ENCODE measurements at regions not wholly inside any gene's neighbourhood (a gene's known extent, or its start where the extent isn't known, plus 50 kb on each side); places are given as distances from the start of the nearest gene placed in this dataset.
"Not testable (repeated sequence)": the region's sequence is repeated elsewhere in the genome, so short reads cannot be mapped to it uniquely, and the experiment has no call there.

GRCh38 chr21:15300131-15300530 lies 235.3 kb upstream of the NRIP1 start:
- DNase-seq (ENCODE audit: low spot score in 2 of 2) (no peak), FAIRE-seq (no peak)

DNA sequence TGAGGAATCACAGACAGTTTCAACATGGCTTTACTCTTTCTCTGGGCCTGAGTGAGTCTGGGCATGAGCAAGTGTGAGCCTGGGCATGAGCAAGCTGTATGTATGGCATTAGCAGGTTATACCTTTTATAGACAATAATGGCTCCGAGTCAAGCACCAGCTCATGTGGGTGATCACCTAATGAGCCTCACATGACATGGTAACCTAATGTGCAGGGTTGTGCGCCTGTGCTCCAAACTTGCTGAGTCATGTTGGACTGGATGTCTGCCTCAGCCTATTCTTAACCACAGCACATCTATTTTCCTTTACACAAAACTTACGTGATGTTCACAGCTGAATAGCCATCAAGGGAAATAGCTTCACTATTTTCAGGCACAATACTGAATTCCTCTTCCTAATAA lies 236.2 kb upstream of the NRIP1 start:
- DNase-seq (ENCODE audit: low spot score in 2 of 2) (no peak), FAIRE-seq (no peak)

GRCh38 chr21:15301736-15302135 lies 236.9 kb upstream of the NRIP1 start:
- no peak for FAIRE-seq
- no peak for DNase-seq (ENCODE audit: low spot score in 2 of 2)

DNA sequence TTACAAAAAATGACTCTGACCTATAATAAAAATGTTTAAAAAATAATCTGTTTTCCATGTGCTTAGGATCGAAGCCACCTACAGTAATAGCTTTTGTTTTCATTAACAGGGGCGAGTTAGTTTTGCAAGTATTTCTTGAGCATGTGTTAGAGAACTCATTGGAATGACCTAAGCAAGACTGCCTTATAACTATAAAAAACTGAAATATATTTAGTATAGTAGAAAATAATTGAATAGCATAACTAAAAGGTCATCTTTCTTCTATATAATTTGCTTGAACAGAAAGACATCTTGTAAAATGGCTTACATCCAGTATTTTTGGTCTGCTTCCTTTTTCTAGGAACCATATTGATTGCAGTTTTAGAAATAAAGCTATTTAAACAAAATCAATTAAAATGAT lies 241.5 kb upstream of the NRIP1 start:
- DNase-seq (ENCODE audit: low spot score in 2 of 2): no peak
- no peak for FAIRE-seq

- DNase-seq (ENCODE audit: low spot score in 2 of 2): no peak
- FAIRE-seq: no peak
Observed at GRCh38 chr21:15308333-15308732, 243.5 kb upstream of the NRIP1 start.

GRCh38 chr21:15309022-15309590 lies 244.3 kb upstream of the NRIP1 start:
- DNase-seq (ENCODE audit: low spot score in 2 of 2) (no peak), FAIRE-seq (no peak)

DNA sequence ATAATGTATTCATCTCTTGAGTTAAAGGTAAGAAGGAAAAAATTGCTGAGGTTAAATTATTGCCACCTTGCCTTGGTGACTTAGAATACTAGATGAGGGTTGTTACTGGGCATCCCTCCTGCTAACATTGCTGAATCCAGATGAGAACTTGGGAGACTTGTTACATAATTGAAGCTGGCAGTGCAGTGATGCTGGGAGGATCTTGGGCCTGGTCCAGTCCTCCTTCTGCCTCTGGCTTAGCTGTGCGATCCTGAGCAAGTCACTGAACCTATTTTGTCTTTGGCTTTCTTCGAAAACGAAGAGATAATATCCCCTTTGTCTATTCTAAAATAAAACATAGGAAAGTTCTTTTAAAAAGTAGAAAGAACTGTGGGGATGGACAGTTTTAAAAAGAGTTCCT lies 244.9 kb upstream of the NRIP1 start:
- FAIRE-seq (no peak), DNase-seq (ENCODE audit: low spot score in 2 of 2) (no peak)

DNA sequence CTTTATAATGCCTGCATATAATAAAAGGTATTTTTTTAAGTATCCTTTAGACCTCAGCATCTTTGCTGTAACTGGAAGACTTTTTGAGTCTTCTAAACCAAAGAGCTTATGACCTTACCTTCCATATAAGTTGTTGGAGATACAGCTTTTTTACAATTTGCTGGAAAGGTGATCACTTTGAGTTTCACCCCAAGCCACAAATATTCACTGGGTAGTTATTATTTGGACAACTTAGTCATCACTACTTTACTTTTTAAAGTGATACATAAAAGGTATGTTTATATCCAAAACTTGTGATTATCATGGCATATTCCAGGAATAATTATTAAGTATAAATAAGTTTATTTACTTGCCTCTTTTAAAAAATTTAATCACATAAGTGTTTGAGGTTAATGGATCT lies 246.7 kb upstream of the NRIP1 start:
- FAIRE-seq (no peak), DNase-seq (ENCODE audit: low spot score in 2 of 2) (no peak)

DNA sequence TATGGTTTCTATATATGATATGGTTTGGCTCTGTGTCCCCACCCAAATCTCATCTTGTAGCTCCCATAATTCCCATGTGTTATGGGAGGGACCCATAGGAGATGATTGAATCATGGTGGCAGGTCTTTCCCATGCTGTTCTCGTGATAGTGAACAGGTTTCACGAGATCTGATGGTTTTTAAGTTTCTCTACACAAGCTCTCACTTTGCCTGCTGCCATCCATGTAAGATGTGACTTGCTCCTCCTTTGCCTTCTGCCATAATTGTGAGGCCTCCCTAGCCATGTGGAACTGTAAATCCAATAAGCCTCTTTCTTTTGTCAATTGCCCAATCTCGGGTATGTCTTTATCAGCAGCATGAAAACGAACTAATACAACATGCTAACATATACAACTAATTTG lies 252.2 kb upstream of the NRIP1 start:
- FAIRE-seq; DNase-seq (ENCODE audit: low spot score in 2 of 2): not testable (repeated sequence)

- no peak for DNase-seq (ENCODE audit: low spot score in 2 of 2)
Observed at GRCh38 chr21:15319727-15320126, 254.9 kb upstream of the NRIP1 start.

GRCh38 chr21:15324542-15324941 lies 259.7 kb upstream of the NRIP1 start:
- DNase-seq (ENCODE audit: low spot score in 2 of 2) (no peak), FAIRE-seq (no peak)

More at GRCh38 chr21:15319727-15320126, 254.9 kb upstream of the NRIP1 start:
- no peak for FAIRE-seq

DNA sequence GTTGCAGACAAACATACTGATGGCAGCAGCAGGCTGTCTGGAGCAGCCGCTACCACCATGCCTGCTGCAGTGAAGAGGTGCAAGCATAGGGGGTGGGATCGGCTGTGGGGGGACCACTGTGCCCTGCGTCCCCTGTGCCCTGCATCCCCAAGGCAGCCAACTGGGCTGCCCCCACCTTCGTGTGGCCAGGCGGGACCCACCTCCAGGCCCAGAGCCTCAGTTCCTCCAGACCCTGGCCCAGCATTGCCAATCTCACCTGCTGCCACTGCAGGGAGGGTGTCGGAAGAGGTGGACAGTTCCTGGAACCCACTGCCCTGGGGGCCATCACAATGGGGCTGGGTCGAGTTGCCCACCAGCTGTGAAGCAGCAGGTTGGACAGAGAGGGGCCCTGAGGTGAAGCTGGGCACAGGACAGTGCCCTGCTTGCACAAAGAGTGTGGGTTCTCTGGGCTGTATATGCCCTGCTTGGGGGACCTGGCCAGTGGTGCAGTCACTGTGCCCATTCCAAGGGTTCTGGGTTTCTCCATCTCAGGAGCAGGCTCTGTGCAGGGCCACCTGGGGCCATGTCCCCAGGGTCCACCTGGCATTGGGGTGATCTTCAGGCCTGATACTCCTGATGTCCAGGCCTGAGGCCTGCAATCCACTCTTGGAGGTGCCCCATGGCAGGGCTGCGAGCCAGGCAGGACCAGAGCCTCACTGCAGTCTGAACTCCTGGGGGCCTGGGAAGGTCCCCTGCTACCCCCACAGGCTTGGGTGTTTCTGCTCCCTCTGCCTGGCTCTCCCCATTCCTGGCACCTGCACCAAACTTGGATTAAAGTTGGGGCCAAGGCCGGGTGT lies 261.4 kb upstream of the NRIP1 start:
- no peak for DNase-seq (ENCODE audit: low spot score in 2 of 2)
- FAIRE-seq: no peak

- DNase-seq (ENCODE audit: low spot score in 2 of 2): no peak
- FAIRE-seq: no peak
Observed at GRCh38 chr21:15327637-15328265, 263.0 kb upstream of the NRIP1 start.

- no peak for DNase-seq (ENCODE audit: low spot score in 2 of 2)
- no peak for FAIRE-seq
Observed at GRCh38 chr21:15329191-15329590, 264.4 kb upstream of the NRIP1 start.

DNA sequence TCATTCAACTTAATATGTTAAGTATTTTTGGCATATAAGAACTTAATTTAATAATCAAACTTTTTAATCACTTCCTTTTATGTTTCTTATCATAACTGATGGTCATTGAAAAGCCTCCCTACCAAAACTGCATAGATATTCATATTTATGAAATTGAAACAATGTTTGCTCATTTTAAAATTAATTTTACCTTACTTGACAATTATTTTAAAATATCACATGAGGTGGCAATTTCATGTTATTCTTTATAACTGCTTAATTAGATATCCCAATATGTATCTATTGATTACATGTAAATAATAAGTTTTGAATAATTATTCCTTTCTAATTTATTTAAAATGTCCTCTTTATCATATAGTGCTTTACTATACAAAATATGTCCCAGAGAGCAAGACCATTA lies 266.1 kb upstream of the NRIP1 start:
- DNase-seq (ENCODE audit: low spot score in 2 of 2) (no peak), FAIRE-seq (no peak)

GRCh38 chr21:15332572-15332971 lies 267.8 kb upstream of the NRIP1 start:
- no peak for DNase-seq (ENCODE audit: low spot score in 2 of 2)
- FAIRE-seq: no peak

- DNase-seq (ENCODE audit: low spot score in 2 of 2): no peak
- FAIRE-seq: no peak
Observed at GRCh38 chr21:15333136-15333710, 268.4 kb upstream of the NRIP1 start.

GRCh38 chr21:15333951-15334350 lies 269.2 kb upstream of the NRIP1 start:
- DNase-seq (ENCODE audit: low spot score in 2 of 2): no peak
- no peak for FAIRE-seq

DNA sequence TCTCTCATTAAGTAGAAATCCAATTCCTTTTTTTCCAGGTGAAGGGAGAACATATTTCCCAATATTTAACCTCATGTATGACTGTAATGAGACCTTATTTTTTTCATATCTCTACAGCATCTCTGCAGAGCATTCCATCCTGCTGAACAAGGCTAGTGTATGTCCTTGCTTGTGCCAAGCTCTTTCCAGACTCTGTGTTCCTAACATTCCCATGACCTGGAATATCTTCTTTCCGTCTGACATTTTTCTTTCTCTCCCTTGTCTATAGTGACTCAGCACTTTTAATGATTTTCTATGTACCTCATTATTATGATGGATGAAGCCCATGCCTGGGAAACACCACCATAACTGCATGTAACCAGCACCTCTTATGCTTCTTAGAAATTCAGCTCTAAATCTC lies 278.3 kb upstream of the NRIP1 start:
- no peak for FAIRE-seq
- no peak for DNase-seq (ENCODE audit: low spot score in 2 of 2)

DNA sequence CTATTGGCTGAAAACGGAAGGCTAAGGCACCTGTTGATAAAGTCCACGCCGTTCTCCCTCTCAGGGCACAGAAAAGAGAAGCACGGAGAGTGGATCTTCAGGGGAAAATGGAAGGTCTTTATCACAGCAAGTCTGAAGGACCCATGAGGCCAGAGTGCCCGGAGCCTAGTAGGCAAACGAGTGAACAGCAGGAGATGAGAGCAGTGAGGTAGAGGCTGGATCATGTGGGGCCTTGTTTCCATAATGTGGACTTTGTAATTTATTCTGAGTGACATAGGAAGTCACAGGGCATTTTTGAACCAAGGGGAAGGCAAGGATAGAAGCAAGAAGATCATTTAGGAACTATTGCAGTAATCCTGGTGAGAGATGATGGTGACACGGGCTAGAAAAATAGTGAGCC lies 287.2 kb upstream of the NRIP1 start:
- DNase-seq (ENCODE audit: low spot score in 2 of 2): no peak
- FAIRE-seq: no peak

DNA sequence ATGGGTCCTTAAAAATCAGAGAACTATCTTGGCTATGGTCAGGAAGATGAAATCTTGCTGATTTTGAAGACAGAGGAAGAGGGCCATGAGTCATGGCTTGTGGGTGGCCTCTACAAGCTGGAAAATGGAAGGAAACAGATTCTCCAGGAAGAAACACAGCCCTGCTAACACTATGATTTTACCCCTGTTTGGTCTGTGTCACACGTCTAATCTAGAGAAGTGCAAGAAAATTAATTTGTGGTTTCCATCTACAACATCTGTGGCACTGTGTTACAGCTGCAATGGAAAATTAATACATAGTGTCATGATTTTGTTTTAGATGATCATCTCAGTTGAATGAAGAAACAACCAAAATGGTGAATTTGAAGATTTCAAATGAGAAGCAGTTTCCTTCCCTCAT lies 288.7 kb upstream of the NRIP1 start:
- FAIRE-seq: no peak
- DNase-seq (ENCODE audit: low spot score in 2 of 2): no peak

GRCh38 chr21:15354516-15354915 lies 289.7 kb upstream of the NRIP1 start:
- FAIRE-seq (no peak), DNase-seq (ENCODE audit: low spot score in 2 of 2) (no peak)

Measured in frontal cortex (tissue), 3 donors.